ENCODE measurements at regions not wholly inside any gene's neighbourhood (a gene's known extent, or its start where the extent isn't known, plus 50 kb on each side); places are given as distances from the start of the nearest gene placed in this dataset.

DNA sequence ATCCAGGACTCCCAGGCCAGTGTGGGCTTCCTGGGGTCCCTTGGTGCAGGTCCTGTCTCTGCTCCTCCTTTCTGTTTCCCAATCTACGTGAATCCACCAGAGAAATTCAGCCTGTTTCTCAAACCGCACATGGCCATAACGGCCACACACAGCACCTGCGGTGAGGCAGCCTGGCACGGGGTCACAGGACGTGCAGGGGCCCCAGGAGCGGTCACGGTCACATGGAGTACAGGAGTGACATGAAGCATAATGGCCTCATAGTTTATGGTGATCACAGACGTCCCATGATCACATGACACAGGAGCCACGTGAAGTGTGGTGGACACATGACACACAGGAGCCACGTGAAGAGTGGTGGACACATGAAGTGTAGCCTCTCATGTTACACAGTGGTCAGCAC is 248.5 kb upstream of the IRX4 start:
- Histone ChIP-seq H3K27me3 (ENCODE audit: control insufficient read depth in 2 of 2, insufficient read depth in 1 of 2, low read length in 1 of 2) (peaks cover 0 to 2% of the 10 kb centered on the region in 2 donors), H3K36me3 (ENCODE audit: control insufficient read depth in 2 of 2, insufficient read depth in 2 of 2, low read length in 1 of 2) (no peaks in the 10 kb centered on the region), H3K4me3 (ENCODE audit: low read length in 2 of 2) (no peak overlapping the region), H3K9me3 (ENCODE audit: control insufficient read depth in 2 of 2, insufficient read depth in 1 of 2, low read length in 1 of 2) (no peaks in the 10 kb centered on the region), H3K4me1 (ENCODE audit: control insufficient read depth in 2 of 2, insufficient read depth in 2 of 2, low read length in 2 of 2) (no peaks in the 10 kb centered on the region), H3K27ac (ENCODE audit: low read depth in 1 of 2, low read length in 1 of 2) (no peak overlapping the region)
- 86% methylated on average over 11 of the region's 11 CpGs for WGBS
- no peak for DNase-seq (ENCODE audit: low read depth in 6 of 9, low spot score in 9 of 9)

DNA sequence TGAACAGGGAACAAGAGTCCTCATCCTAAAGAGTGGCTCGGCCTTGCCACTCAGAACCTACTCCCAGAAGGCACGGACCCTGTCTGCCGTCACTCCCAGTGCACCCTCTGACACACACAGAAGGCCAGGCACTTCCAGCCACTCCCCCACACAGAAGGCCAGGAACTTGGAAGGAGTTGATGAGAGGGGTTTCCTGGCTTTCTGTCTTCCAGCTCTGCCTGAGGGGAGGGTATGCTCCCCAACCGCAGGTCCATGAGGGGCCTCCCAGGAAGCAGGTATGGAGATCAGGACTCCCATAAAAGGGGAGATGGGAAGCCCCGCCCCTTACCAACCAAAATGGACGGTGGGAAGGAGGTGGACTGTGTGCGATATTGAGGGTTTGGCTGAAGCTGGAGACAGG is 247.6 kb upstream of the IRX4 start:
- DNase-seq (ENCODE audit: low read depth in 6 of 9, low spot score in 9 of 9) = no peak
- H3K36me3 ChIP-seq (ENCODE audit: control insufficient read depth in 2 of 2, insufficient read depth in 2 of 2, low read length in 1 of 2) = no peaks in the 10 kb centered on the region
- H3K27ac ChIP-seq (ENCODE audit: low read depth in 1 of 2, low read length in 1 of 2) = no peak overlapping the region
- no peaks in the 10 kb centered on the region for H3K4me1 ChIP-seq (ENCODE audit: control insufficient read depth in 2 of 2, insufficient read depth in 2 of 2, low read length in 2 of 2)
- no peaks in the 10 kb centered on the region for H3K9me3 ChIP-seq (ENCODE audit: control insufficient read depth in 2 of 2, insufficient read depth in 1 of 2, low read length in 1 of 2)
- 86% methylated on average over 7 of the region's 7 CpGs for whole genome bisulfite sequencing
- H3K27me3 ChIP-seq (ENCODE audit: control insufficient read depth in 2 of 2, insufficient read depth in 1 of 2, low read length in 1 of 2) = peaks cover 0 to 2% of the 10 kb centered on the region in 2 donors
- no peak overlapping the region for H3K4me3 ChIP-seq (ENCODE audit: low read length in 2 of 2)

DNA sequence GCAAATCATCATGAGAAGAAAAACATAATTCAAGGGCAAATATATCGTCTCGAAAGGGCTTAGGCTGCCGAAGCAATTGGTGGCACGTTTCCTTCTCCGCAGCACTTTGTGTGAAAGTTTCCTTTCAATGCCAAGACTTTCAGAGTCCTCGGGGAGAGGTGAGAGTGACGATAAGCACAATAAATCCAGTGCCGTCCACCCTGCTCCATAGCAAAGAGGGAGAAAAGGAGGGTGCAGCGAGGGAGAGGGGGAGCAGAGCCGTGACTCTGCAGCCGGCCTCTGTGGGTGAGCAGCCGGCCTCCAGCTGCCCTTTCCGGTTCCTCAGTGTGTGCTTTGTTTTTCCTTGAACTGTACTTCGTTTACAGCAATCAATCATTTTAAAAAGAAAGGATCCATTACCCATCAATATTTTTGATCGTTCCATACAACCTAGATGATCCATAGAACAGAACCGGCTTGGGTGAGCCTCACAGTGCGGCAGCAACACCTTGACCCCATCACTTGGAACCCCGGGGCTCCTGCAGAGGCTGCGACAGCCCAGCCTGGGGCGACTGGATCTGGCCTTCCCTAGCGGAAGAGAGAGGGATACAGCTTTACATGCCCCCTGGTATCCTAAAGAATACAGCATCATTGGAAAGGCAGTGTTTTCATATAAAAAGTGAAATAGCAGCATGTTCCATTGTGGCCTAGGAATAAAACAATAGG is 247.0 kb upstream of the IRX4 start:
- WGBS = 54% methylated on average over 21 of the region's 21 CpGs
- Histone ChIP-seq H3K27me3 (ENCODE audit: control insufficient read depth in 2 of 2, insufficient read depth in 1 of 2, low read length in 1 of 2) (peaks cover 0 to 2% of the 10 kb centered on the region in 2 donors), H3K27ac (ENCODE audit: low read depth in 1 of 2, low read length in 1 of 2) (no peak overlapping the region), H3K4me3 (ENCODE audit: low read length in 2 of 2) (no peak overlapping the region), H3K4me1 (ENCODE audit: control insufficient read depth in 2 of 2, insufficient read depth in 2 of 2, low read length in 2 of 2) (no peaks in the 10 kb centered on the region), H3K36me3 (ENCODE audit: control insufficient read depth in 2 of 2, insufficient read depth in 2 of 2, low read length in 1 of 2) (no peaks in the 10 kb centered on the region), H3K9me3 (ENCODE audit: control insufficient read depth in 2 of 2, insufficient read depth in 1 of 2, low read length in 1 of 2) (no peaks in the 10 kb centered on the region)
- DNase-seq (ENCODE audit: low read depth in 6 of 9, low spot score in 9 of 9) = no peak

DNA sequence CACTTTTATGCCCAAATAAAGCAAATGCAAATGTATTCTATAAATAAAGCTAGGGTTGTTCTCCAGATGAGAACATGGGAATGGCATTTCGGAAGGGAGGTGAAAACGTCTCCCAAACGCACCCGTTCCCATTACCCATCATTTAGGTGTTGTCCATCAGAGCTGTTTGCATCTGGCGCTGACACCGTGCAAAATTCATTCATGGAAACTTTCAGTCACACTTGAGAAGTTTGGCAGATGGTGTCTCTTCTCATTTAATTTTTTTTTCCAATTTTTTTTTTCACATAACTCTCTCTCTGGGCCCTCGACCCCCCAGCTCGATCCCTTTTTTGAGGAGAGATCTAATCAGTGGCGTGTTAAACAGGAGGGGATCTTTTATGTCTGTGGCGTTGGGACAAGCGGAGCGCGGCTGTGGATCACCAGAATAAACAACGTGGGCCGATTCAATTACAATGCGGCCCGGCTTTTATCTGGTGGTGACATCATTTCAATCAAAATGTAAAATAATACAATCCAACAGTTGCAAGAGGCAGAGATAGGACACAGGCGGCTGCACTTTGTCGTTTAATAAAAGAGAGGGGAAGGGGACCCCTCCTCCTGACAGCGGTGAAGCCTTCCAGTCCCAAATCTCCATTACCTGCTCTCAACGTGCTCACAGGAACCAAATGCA is 246.1 kb upstream of the IRX4 start:
- no peak overlapping the region for H3K4me3 ChIP-seq (ENCODE audit: low read length in 2 of 2)
- no peaks in the 10 kb centered on the region for H3K4me1 ChIP-seq (ENCODE audit: control insufficient read depth in 2 of 2, insufficient read depth in 2 of 2, low read length in 2 of 2)
- DNase-seq (ENCODE audit: low read depth in 6 of 9, low spot score in 9 of 9) = no peak
- H3K9me3 ChIP-seq (ENCODE audit: control insufficient read depth in 2 of 2, insufficient read depth in 1 of 2, low read length in 1 of 2) = no peaks in the 10 kb centered on the region
- no peak overlapping the region for H3K27ac ChIP-seq (ENCODE audit: low read depth in 1 of 2, low read length in 1 of 2)
- no peaks in the 10 kb centered on the region for H3K36me3 ChIP-seq (ENCODE audit: control insufficient read depth in 2 of 2, insufficient read depth in 2 of 2, low read length in 1 of 2)
- WGBS = 79% methylated on average over 21 of the region's 21 CpGs
- peaks cover 0 to 2% of the 10 kb centered on the region in 2 donors for H3K27me3 ChIP-seq (ENCODE audit: control insufficient read depth in 2 of 2, insufficient read depth in 1 of 2, low read length in 1 of 2)

DNA sequence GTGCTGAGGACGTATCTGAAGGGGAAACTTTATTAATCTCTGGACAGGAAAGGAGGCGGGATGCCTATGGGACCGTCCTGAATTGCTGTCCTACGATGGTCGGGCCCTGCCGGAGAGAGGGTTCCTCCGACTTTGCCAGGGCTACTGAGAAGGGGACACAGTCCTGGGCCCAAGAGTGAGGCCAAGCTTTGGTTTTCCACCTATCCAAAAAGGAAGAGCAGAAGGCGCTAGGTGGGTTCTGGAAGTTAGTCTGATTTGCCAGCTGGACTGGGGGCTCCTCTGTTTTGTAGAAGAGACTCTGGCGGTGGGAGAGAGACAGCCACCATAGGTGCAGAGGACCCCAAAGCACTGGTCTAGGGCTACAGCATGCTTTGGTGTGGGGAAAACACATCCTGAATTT is 243.8 kb upstream of the IRX4 start:
- 89% methylated on average over 9 of the region's 9 CpGs for WGBS
- Histone ChIP-seq H3K4me1 (ENCODE audit: control insufficient read depth in 2 of 2, insufficient read depth in 2 of 2, low read length in 2 of 2) (no peaks in the 10 kb centered on the region), H3K36me3 (ENCODE audit: control insufficient read depth in 2 of 2, insufficient read depth in 2 of 2, low read length in 1 of 2) (no peaks in the 10 kb centered on the region), H3K4me3 (ENCODE audit: low read length in 2 of 2) (no peak overlapping the region), H3K9me3 (ENCODE audit: control insufficient read depth in 2 of 2, insufficient read depth in 1 of 2, low read length in 1 of 2) (no peaks in the 10 kb centered on the region), H3K27ac (ENCODE audit: low read depth in 1 of 2, low read length in 1 of 2) (no peak overlapping the region), H3K27me3 (ENCODE audit: control insufficient read depth in 2 of 2, insufficient read depth in 1 of 2, low read length in 1 of 2) (peaks cover 0 to 2% of the 10 kb centered on the region in 2 donors)
- no peak for DNase-seq (ENCODE audit: low read depth in 6 of 9, low spot score in 9 of 9)

DNA sequence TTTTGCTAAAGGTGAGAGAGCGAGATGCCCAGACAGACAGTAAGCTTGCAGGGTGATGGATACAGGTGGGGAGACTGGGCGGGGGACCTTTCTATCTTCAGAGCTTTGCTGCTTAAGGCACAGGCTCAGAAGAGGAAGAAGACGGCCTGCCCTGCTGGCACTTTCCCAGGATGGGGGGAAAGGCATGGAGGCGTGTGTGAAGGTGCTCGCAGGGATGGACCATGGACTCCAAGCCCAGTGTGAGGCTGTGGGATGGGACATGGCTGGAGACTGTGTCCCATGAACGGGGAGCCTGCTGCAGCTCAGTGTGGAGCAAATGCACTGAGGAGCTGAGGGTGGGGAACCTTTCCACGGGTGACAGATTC is 243.2 kb upstream of the IRX4 start:
- H3K4me3 ChIP-seq (ENCODE audit: low read length in 2 of 2) = no peak overlapping the region
- H3K27me3 ChIP-seq (ENCODE audit: control insufficient read depth in 2 of 2, insufficient read depth in 1 of 2, low read length in 1 of 2) = peaks cover 0 to 2% of the 10 kb centered on the region in 2 donors
- no peaks in the 10 kb centered on the region for H3K4me1 ChIP-seq (ENCODE audit: control insufficient read depth in 2 of 2, insufficient read depth in 2 of 2, low read length in 2 of 2)
- DNase-seq (ENCODE audit: low read depth in 6 of 9, low spot score in 9 of 9) = no peak
- H3K36me3 ChIP-seq (ENCODE audit: control insufficient read depth in 2 of 2, insufficient read depth in 2 of 2, low read length in 1 of 2) = no peaks in the 10 kb centered on the region
- no peak overlapping the region for H3K27ac ChIP-seq (ENCODE audit: low read depth in 1 of 2, low read length in 1 of 2)
- 88% methylated on average over 7 of the region's 7 CpGs for WGBS
- H3K9me3 ChIP-seq (ENCODE audit: control insufficient read depth in 2 of 2, insufficient read depth in 1 of 2, low read length in 1 of 2) = no peaks in the 10 kb centered on the region

DNA sequence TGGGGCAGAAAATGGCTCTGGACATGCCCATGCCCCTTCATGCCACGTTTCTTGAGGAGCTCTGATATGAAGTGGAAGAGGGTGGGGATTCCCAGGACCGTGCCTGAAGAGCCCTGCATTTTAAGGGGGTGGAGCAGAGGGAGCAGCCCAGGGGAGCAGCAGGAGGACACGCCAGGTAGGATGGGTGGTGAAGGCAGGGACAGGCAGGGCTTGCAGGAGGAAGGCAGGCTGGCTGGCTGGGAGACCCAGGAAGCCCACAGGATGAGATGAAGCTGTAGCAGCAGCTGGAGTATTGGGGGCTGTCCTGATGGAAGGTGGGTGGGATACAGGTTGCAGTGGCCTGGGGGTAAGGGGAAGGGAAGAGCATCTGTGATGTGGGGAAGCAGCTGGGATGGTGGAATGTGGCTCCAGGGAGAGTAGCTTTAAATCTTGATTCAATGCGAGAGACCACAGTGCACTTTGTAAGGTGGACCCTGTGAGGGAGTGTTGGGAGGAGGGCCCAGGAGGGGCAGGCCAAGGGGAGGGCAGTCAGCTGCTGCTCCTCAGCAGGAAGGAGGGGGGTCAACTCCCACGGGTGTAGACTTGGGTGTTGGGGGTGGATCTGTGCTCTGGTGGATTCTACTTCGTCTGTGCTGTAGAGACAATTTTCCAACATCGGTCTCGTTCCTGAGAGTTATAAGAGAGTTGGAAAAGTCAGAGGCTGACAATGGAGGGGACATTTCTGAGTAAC is 242.6 kb upstream of the IRX4 start:
- no peaks in the 10 kb centered on the region for H3K36me3 ChIP-seq (ENCODE audit: control insufficient read depth in 2 of 2, insufficient read depth in 2 of 2, low read length in 1 of 2)
- no peak for DNase-seq (ENCODE audit: low read depth in 6 of 9, low spot score in 9 of 9)
- no peaks in the 10 kb centered on the region for H3K4me1 ChIP-seq (ENCODE audit: control insufficient read depth in 2 of 2, insufficient read depth in 2 of 2, low read length in 2 of 2)
- 64% methylated on average over 8 of the region's 8 CpGs for WGBS
- no peaks in the 10 kb centered on the region for H3K9me3 ChIP-seq (ENCODE audit: control insufficient read depth in 2 of 2, insufficient read depth in 1 of 2, low read length in 1 of 2)
- H3K27me3 ChIP-seq (ENCODE audit: control insufficient read depth in 2 of 2, insufficient read depth in 1 of 2, low read length in 1 of 2) = peaks cover 0 to 2% of the 10 kb centered on the region in 2 donors
- H3K27ac ChIP-seq (ENCODE audit: low read depth in 1 of 2, low read length in 1 of 2) = no peak overlapping the region
- H3K4me3 ChIP-seq (ENCODE audit: low read length in 2 of 2) = no peak overlapping the region

DNA sequence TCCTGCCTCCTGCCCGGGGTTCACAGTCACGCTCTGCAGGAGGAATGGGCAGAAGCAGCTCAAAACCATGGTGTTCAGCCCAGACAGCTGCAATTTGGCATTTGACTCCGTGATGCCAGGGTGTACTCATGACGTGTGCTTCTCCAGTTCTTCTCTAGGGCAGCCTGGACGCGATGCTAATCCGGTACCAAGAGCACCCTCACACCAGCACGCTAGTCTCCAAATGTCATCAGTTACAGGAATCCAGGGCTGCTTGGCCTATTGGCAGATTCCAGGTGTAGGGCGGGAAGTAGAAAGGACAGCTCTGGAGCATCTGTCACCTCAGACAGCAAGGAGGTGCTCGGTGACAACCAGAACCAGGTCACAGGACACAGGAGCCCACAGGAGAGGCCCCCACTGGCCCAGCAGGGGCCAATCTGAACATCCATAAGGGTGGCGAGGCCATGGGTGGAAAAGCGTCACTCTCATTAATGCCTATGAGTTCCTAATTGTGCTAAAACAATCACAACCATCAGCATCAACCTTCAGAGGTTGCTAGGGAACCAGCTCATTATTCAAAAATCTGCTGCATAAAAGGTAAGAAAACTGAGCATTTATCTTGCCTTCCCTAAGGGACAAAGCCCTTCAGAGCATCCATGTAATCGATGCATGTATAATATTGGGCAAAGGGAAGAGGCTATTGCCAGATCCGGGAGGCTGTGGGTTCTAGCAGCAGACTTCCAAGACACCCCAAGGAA is 241.9 kb upstream of the IRX4 start:
- H3K9me3 ChIP-seq (ENCODE audit: control insufficient read depth in 2 of 2, insufficient read depth in 1 of 2, low read length in 1 of 2) = no peaks in the 10 kb centered on the region
- H3K4me3 ChIP-seq (ENCODE audit: low read length in 2 of 2) = no peak overlapping the region
- no peaks in the 10 kb centered on the region for H3K4me1 ChIP-seq (ENCODE audit: control insufficient read depth in 2 of 2, insufficient read depth in 2 of 2, low read length in 2 of 2)
- H3K36me3 ChIP-seq (ENCODE audit: control insufficient read depth in 2 of 2, insufficient read depth in 2 of 2, low read length in 1 of 2) = no peaks in the 10 kb centered on the region
- DNase-seq (ENCODE audit: low read depth in 6 of 9, low spot score in 9 of 9) = no peak
- H3K27ac ChIP-seq (ENCODE audit: low read depth in 1 of 2, low read length in 1 of 2) = no peak overlapping the region
- WGBS = 94% methylated on average over 14 of the region's 14 CpGs
- no peaks in the 10 kb centered on the region for H3K27me3 ChIP-seq (ENCODE audit: control insufficient read depth in 2 of 2, insufficient read depth in 1 of 2, low read length in 1 of 2)

DNA sequence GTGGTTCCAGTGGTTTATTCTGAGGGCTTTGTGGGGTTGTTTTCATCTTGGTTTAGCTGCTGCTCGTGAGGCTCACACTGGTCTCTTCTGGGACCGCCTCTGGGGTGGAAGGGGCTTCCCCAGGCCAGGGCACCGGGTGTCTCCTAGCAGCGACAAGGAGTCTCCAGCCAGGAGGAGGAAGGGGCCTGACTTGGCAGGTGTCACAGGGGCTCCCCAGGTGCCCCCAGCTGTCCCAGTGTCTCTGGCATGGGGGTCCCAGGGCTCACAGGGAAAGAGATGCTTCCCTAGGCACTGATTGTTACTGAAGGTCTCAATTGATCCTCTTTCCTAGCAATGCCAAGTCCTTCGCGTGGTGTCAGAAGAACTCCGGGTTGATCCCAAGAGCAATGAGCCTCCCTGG is 241.1 kb upstream of the IRX4 start:
- 91% methylated on average over 7 of the region's 7 CpGs for WGBS
- Histone ChIP-seq H3K27ac (ENCODE audit: low read depth in 1 of 2, low read length in 1 of 2) (no peak overlapping the region), H3K9me3 (ENCODE audit: control insufficient read depth in 2 of 2, insufficient read depth in 1 of 2, low read length in 1 of 2) (no peaks in the 10 kb centered on the region), H3K27me3 (ENCODE audit: control insufficient read depth in 2 of 2, insufficient read depth in 1 of 2, low read length in 1 of 2) (no peaks in the 10 kb centered on the region), H3K4me1 (ENCODE audit: control insufficient read depth in 2 of 2, insufficient read depth in 2 of 2, low read length in 2 of 2) (no peaks in the 10 kb centered on the region), H3K36me3 (ENCODE audit: control insufficient read depth in 2 of 2, insufficient read depth in 2 of 2, low read length in 1 of 2) (no peaks in the 10 kb centered on the region), H3K4me3 (ENCODE audit: low read length in 2 of 2) (no peak overlapping the region)
- no peak for DNase-seq (ENCODE audit: low read depth in 6 of 9, low spot score in 9 of 9)

Data from thymus (tissue), 11 donors.